Keratinocyte (primary cell): ENCODE measurements at regions not wholly inside any gene's neighbourhood (a gene's known extent, or its start where the extent isn't known, plus 50 kb on each side); places are given as distances from the start of the nearest gene placed in this dataset.

ENCODE experiments used
- DNase-seq: peaks from one replicate; pipeline ENCODE4 v3.0.0-alpha.2; 2011; ENCODE audit warnings: low read depth, missing footprints, low spot score
- FAIRE-seq: peaks from 2 replicates; lab custom pipeline; 2011; peaks lifted over from hg19 to GRCh38; lab: Jason Lieb, UNC
- H2AFZ ChIP-seq: 2 replicates; pipeline ENCODE4 v1.6.0; 2012; ENCODE audit warnings: low read length, control low read depth, inconsistent platforms; ENCODE audit not compliant: control insufficient read depth
- H3K27ac ChIP-seq: 2 replicates; pipeline ENCODE4 v1.5.1; 2011; ENCODE audit warnings: low read length; ENCODE audit not compliant: control insufficient read depth, insufficient read depth
- H3K27me3 ChIP-seq: 3 replicates; pipeline ENCODE4 v1.6.0; 2011; ENCODE audit warnings: low read length; ENCODE audit not compliant: control insufficient read depth, insufficient read depth; ENCODE audit errors: extremely low read depth
- H3K36me3 ChIP-seq, 2 experiments: 2 replicates in 1 of 2; 3 replicates in 1 of 2; pipeline ENCODE4 v1.5.1; 2011; ENCODE audit warnings: low read length in 2 of 2, mild to moderate bottlenecking in 1 of 2; ENCODE audit not compliant: control insufficient read depth in 2 of 2, insufficient read depth in 2 of 2; ENCODE audit errors: extremely low read depth in 1 of 2
- H3K4me1 ChIP-seq: 3 replicates; pipeline ENCODE4 v1.5.1; 2011; ENCODE audit warnings: low read length; ENCODE audit not compliant: control insufficient read depth, insufficient read depth; ENCODE audit errors: extremely low read depth
- H3K4me2 ChIP-seq: 3 replicates; pipeline ENCODE4 v1.6.0; 2011; ENCODE audit warnings: low read depth, low read length; ENCODE audit not compliant: control insufficient read depth, insufficient read depth; ENCODE audit errors: extremely low read depth
- H3K4me3 ChIP-seq, 3 experiments: fragments of 200-600 bp in 1 of 3; sonication (generic) in 1 of 3; 2 replicates in 2 of 3; 3 replicates in 1 of 3; pipeline ENCODE4 v1.5.1; 2011 to 2016; ENCODE audit warnings: low read length in 3 of 3, mild to moderate bottlenecking in 3 of 3, control low read depth in 2 of 3, inconsistent platforms in 1 of 3, low read depth in 1 of 3, mixed read lengths in 1 of 3, mixed run types in 1 of 3, moderate library complexity in 1 of 3; ENCODE audit not compliant: control insufficient read depth in 2 of 3, insufficient read depth in 2 of 3; ENCODE audit errors: extremely low read depth in 1 of 3
- H3K79me2 ChIP-seq: 2 replicates; pipeline ENCODE4 v1.6.0; 2012; ENCODE audit warnings: low read length; ENCODE audit not compliant: control insufficient read depth, insufficient read depth
- H3K9ac ChIP-seq: 3 replicates; pipeline ENCODE4 v1.6.0; 2011; ENCODE audit warnings: low read length; ENCODE audit not compliant: control insufficient read depth, insufficient read depth; ENCODE audit errors: extremely low read depth
- H3K9me1 ChIP-seq: 3 replicates; pipeline ENCODE4 v1.6.0; 2011; ENCODE audit warnings: low read length; ENCODE audit not compliant: control insufficient read depth, insufficient read depth; ENCODE audit errors: extremely low read depth
- H3K9me3 ChIP-seq: 2 replicates; pipeline ENCODE4 v1.5.1; 2012; ENCODE audit warnings: low read depth, low read length; ENCODE audit not compliant: control insufficient read depth
- H4K20me1 ChIP-seq: 3 replicates; pipeline ENCODE4 v1.6.0; 2011; ENCODE audit warnings: low read length; ENCODE audit not compliant: control insufficient read depth, insufficient read depth; ENCODE audit errors: extremely low read depth
- CTCF ChIP-seq, 3 experiments: IDR thresholded peaks in 1 of 3; conservative IDR thresholded peaks in 1 of 3; optimal IDR thresholded peaks in 1 of 3; 2 replicates in 2 of 3; 3 replicates in 1 of 3; pipeline versions ENCODE3 to v1.5.1; 2011; ENCODE audit warnings: low read length in 3 of 3, mild to moderate bottlenecking in 3 of 3, moderate library complexity in 2 of 3, control low read depth in 1 of 3, inconsistent platforms in 1 of 3; ENCODE audit not compliant: insufficient read depth in 2 of 3; ENCODE audit errors: extremely low read depth in 1 of 3
- EZH2 ChIP-seq: IDR thresholded peaks from one replicate; pipeline ENCODE4 v1.6.1; 2012; ENCODE audit warnings: inconsistent platforms, mild to moderate bottlenecking, low read length, moderate library complexity
- dilution Hi-C: fragments of 300-500 bp; cut with MboI; formaldehyde crosslinking; loops from one replicate; pipeline ENCODE4 v1.7.0; 2020; ENCODE audit warnings: low sequenced_read_pairs; ENCODE audit not compliant: extremely low pct_ligation_motif_present

DNA sequence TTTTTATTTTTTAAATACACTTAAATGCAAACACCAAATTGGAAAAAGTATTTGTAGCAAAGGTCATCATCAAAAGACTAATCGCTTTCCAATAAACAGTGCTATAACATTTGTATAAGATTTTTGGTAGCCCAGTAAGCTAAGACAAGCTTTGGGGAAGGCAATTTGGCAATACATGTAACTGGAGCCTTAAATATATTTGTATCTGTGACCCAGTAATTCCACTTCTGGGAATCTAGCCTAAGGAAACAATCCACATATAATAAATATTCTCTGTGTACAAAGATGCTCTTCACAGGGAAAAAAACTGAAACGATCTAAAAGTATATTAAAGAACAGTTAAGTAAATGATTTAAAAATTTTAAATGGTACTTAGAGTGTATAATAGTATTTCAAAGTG is 65.5 kb upstream of the TJP1 start:
- Histone ChIP-seq H3K9ac (no peak overlapping the region), H3K36me3 (no peaks in the 10 kb centered on the region), H3K4me2 (no peak overlapping the region), H3K79me2 (no peaks in the 10 kb centered on the region), H3K4me3 (no peak overlapping the region), H3K9me3 (no peaks in the 10 kb centered on the region), H2AFZ (no peak overlapping the region), H3K27me3 (no peaks in the 10 kb centered on the region), H4K20me1 (no peaks in the 10 kb centered on the region), H3K9me1 (no peaks in the 10 kb centered on the region), H3K4me1 (no peaks in the 10 kb centered on the region), H3K27ac (no peak overlapping the region)
- TF ChIP-seq CTCF (optimal IDR thresholded peaks at IDR 0.05 in 1 of 3, IDR thresholded peaks at IDR 0.05 in 1 of 3, conservative IDR thresholded peaks at IDR 0.05 in 1 of 3; ENCODE audit: extremely low read depth in 1 of 3, insufficient read depth in 2 of 3, low read length in 3 of 3) (no peak), EZH2 (no peak)
- DNase-seq (no peak), FAIRE-seq (no peak)
- dilution Hi-C loops, result no loop called here

DNA sequence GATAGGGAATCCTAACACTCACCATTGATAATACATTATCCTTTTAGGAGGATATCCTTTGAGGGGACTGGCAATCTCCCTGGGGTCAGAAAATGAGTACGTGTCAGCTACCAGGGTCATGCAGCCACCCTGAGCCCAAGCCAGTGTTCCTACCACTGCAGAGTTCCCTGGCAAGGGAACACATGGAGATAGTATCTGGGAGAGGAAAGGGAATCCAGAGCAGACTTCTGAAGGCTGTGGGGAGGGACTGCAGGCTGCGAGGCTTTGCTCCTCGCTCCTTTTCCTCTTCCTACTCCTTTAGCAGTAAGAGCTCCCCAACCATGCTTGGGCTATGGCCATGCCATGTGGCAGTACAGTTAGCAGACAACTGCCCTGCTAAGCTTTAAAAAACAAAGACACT is 62.9 kb upstream of the TJP1 start:
- Histone ChIP-seq H3K9ac (no peak overlapping the region), H3K27ac (no peak overlapping the region), H3K36me3 (no peaks in the 10 kb centered on the region), H3K4me1 (no peaks in the 10 kb centered on the region), H4K20me1 (no peaks in the 10 kb centered on the region), H3K27me3 (no peaks in the 10 kb centered on the region), H3K4me3 (no peak overlapping the region), H2AFZ (no peak overlapping the region), H3K9me1 (no peaks in the 10 kb centered on the region), H3K9me3 (no peaks in the 10 kb centered on the region), H3K79me2 (no peaks in the 10 kb centered on the region), H3K4me2 (no peak overlapping the region)
- dilution Hi-C loops, result no loop called here
- FAIRE-seq (no peak), DNase-seq (no peak)
- TF ChIP-seq CTCF (optimal IDR thresholded peaks at IDR 0.05 in 1 of 3, IDR thresholded peaks at IDR 0.05 in 1 of 3, conservative IDR thresholded peaks at IDR 0.05 in 1 of 3; ENCODE audit: extremely low read depth in 1 of 3, insufficient read depth in 2 of 3, low read length in 3 of 3), result no peak
- no peak for TF ChIP-seq EZH2
